HG02571 (cell line): ENCODE measurements at regions not wholly inside any gene's neighbourhood (a gene's known extent, or its start where the extent isn't known, plus 50 kb on each side); places are given as distances from the start of the nearest gene placed in this dataset.
"Not testable (repeated sequence)": the region's sequence is repeated elsewhere in the genome, so short reads cannot be mapped to it uniquely, and the experiment has no call there.

Experiments
- ATAC-seq: cut with Tn5 transposase; IDR thresholded peaks from one replicate; pipeline ENCODE4 v1.9.1; 2021; ENCODE audit warnings: mild to moderate bottlenecking, moderate library complexity; ENCODE audit not compliant: unreplicated experiment

GRCh38 chr6:102832021-102832420 is 1438.5 kb downstream of the GRIK2 start:
- no peak for ATAC-seq

DNA sequence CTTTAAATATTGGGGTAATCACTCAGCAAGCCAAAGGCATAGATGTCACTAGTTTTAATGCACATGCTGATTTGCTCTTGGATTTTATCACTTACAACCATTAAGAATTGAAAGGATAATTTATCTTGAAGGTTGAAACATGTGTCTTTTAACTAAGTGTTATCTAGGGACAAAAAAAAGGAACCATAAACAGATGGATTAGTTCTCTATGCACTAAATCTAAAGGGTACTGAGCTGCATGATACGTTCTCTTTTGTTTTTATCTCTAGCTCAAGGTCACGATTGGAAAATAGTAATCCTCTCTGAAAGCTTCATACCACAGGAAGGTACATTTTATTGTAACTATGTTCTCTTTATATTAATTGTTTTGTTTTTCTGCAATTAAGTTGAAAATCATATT is 1426.6 kb downstream of the GRIK2 start:
- no peak for ATAC-seq

DNA sequence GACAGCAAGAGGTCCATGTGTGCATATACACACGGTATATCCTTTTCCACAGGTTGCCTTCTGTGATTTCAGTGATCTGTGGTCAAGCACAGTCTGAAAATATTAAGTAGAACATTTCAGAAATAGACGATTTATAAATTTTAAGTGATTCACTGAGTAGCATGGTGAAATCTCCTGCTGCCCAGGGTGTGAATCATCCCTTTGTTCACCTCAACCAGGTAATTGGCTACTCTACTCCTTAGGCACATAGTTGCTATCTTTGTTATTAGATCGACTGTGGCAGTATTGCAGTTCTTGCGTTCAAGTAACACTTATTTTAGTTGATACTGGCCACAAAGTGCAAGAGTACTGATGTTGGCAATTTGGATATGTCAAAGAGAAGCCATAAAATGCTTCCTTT is 1421.7 kb downstream of the GRIK2 start:
- ATAC-seq, result no peak

GRCh38 chr6:102813489-102814275 is 1420.2 kb downstream of the GRIK2 start:
- no peak for ATAC-seq

GRCh38 chr6:102812242-102812641 is 1418.7 kb downstream of the GRIK2 start:
- ATAC-seq, result no peak

DNA sequence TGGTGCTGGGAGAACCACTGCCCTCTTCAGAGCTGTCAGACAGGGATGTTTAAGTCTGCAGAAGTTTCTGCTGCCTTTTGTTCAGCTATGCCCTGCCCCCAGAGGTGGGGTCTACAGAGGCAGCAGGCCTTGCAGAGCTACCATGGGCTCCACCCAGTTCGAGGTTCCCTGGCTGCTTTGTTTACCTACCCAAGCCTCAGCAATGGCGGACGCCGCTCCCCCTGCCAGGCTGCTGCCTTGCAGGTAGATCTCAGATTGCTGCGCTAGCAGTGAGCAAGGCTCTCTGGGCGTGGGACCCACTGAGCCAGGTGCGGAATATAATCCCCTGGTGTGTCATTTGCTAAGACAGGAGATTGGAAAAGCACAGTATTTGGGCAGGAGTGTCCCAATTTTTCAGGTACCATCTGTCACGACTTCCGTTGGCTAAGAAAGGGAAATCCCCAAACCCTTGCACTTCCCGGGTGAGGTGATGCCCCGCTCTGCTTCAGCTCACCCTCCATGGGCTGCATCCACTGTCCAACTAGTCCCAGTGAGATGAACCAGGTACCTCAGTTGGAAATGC is 1415.5 kb downstream of the GRIK2 start:
- ATAC-seq, result not testable (repeated sequence)

- ATAC-seq, result no peak
These were observed 1405.5 kb downstream of the GRIK2 start for GRCh38 chr6:102799051-102799450.

DNA sequence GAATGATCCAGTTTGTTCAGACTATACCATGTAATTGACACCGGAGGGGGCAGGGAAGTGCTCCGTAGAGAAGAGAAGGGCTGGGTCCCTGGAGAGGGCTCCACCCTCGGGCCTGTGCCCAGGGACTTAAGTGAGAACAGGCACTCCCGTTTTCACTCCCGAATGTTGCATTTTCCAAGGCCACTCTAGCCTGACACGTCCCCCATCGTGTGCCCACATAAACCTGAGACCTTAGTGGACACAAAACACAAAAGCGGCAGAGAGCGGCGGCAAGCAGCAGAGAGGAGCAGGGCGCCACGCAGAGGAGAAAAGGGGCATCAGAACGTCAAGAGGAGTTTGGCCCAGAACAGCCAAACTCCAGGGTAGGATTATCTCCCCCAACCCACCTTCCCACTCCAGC is 1405.1 kb downstream of the GRIK2 start:
- no peak for ATAC-seq

DNA sequence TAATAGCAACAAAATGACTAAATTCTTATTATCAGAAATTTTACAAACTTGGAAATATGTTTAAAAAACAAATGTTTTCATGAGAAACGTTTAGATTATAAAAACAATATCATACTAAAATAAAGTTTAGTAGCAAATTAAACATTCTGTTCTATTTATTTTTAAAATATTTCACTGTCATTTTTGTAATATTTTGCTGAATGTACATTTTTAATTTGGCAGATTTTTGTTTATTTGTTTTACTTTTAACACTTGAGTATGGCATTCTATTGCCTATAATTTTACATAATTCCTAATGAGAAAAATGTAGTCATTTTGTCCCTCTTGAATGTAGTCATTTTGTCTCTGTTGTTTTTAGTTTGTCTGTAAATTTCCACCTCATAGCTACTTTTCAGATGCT is 1400.2 kb downstream of the GRIK2 start:
- ATAC-seq, result no peak

DNA sequence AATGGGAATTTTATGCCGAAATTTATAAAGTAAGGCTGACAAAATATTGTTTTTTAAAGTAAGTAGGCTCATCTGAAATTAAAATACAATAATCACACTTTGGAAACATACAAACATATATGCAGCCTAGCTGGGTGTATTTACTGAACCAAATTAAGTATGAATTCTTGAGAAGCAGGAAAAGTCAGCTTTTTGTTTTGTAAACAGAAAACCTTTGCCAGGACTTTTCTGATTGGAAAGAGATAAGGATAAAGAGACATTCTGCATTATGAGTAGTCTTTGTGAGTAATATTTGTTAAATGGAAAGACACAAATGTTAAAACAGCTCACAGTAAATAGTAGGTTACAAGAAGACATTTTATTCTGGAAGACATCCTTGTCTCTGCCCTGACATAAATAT is 1380.8 kb downstream of the GRIK2 start:
- no peak for ATAC-seq

- no peak for ATAC-seq
These were observed 1380.1 kb downstream of the GRIK2 start for GRCh38 chr6:102773636-102774035.

- no peak for ATAC-seq
These were observed 1373.5 kb downstream of the GRIK2 start for GRCh38 chr6:102766963-102767362.

DNA sequence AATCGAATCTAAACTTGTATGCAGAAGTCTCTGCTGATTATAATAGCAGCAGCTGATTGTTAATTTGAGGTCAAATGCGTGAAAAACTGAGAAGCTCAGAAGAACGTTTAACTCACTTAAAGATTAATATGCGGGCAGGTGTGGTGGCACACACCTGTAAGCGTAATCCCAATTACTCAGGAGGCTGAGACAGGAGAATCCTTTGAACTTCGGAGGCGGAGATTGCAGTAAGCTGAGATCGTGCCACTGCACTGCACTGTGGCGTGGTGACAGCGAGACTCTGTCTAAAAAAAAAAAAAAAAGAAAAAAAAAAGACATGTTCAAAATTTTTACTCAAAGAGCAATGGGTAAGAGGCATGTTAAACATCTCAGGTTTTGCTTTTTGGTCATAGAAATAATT is 1370.8 kb downstream of the GRIK2 start:
- ATAC-seq, result no peak

GRCh38 chr6:102763891-102764290 is 1370.4 kb downstream of the GRIK2 start:
- ATAC-seq, result no peak

GRCh38 chr6:102761872-102762271 is 1368.4 kb downstream of the GRIK2 start:
- ATAC-seq, result no peak

GRCh38 chr6:102759415-102759814 is 1365.9 kb downstream of the GRIK2 start:
- no peak for ATAC-seq

GRCh38 chr6:102758536-102758935 is 1365.0 kb downstream of the GRIK2 start:
- ATAC-seq, result not testable (repeated sequence)

DNA sequence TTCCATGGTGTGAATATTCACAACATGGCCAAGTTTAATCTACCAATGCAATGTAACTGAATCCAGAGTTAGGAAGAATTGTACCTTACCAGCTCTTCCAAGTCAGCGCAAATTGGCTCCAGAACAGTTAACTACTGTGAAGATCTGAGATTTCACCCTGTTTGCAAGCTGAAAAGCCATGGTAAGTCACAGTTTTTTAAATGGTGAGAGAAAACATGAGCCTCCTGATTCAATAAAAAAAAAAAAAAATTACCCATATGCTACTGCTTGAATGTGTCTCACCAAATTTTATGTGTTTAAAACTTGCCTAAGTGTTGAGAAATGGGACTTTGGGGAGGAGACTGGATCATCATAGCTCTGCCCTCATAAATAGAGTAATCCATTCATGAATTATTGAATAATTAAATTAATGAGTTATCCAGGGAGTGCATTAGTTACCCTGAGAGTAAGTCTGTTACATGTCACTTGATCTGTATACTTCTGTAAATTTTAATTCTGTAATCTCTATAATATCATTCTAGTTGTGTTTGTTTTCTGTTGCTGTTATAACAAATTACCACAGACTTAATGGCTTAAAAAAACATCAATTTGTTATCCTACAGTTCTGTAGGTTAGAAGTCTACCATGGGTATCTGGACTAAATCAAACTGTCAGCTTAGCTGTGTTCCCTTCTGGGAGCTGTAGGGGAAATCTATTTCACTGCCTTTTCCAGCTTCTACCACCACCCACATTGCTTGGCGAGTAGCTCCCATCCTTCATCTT is 1355.9 kb downstream of the GRIK2 start:
- ATAC-seq, result no peak

- ATAC-seq, result no peak
These were observed 1353.4 kb downstream of the GRIK2 start for GRCh38 chr6:102746941-102747340.

DNA sequence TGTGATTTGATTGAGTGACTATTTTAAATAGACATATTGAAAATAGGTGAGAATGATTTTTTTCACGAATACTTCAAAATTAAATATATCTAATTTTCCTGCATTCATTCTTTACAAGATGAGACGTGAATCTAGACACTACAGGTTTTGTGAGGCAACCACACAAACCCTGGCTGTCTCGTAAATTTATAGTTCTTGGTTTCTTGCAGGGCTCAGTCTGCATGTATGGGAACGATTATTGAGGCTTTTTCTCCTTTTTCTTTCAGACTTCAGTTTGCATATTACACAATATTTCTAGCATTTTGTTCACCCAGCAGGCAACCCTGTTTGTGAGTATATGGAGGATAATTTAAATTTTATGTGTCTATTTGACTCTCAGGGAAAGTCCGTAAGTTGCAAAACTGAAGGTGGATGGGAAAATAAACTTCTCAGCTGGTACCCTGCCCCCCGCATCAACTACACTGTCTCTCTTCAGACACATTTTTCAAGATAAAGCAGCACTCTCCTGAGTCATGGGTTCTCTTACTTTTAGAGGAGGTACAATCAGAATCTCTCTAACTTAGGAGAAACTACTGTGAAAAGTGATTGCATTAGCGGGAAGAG is 1349.3 kb downstream of the GRIK2 start:
- ATAC-seq, result no peak

DNA sequence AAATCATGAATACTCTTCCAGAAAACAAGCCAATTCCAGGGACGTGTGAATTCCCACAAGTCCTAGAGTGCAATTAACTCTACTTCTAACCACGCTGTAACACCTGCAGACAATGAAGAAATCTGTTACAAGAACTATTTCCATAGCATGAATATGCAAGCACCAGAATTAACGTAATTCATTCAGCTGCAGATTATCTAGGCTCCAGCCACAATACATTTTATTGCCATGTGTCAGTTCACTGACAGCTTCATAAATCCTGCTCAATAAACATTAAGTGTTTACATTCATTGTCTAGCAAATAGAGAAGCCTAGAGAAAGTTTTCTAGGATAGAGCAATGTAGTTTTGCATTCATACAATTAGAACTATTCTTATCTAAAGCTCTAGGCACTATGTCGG is 1348.5 kb downstream of the GRIK2 start:
- ATAC-seq, result no peak

DNA sequence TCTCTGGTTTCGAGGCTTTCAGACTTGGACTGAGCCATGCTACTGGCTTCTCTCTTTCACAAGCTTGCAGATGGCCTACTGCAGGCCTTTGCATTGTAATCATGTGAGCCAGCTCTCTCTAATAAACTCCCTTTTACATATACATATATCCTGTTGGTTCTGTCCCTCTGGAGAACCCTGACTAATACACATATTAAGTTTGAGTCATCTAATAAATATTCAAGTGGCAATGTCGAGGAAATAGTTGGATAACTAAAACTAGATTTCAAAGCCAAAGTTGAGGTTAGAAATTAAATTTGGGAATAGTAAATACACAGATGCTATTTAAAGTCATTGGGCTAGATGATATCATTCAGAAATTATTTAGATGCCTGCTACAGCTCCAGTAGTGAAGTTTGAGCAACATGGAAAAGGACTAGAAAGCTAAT is 1343.4 kb downstream of the GRIK2 start:
- ATAC-seq, result no peak
